GM12872 (cell line): ENCODE measurements at regions not wholly inside any gene's neighbourhood (a gene's known extent, or its start where the extent isn't known, plus 50 kb on each side); places are given as distances from the start of the nearest gene placed in this dataset.

ENCODE experiments used
- TF ChIP-seq, protein P1 (sequence below): IDR thresholded peaks from 3 replicates; pipeline ENCODE4 v1.5.1; 2011; ENCODE audit warnings: low read depth, mild to moderate bottlenecking, low read length, moderate library complexity; ENCODE audit not compliant: insufficient read depth

DNA sequence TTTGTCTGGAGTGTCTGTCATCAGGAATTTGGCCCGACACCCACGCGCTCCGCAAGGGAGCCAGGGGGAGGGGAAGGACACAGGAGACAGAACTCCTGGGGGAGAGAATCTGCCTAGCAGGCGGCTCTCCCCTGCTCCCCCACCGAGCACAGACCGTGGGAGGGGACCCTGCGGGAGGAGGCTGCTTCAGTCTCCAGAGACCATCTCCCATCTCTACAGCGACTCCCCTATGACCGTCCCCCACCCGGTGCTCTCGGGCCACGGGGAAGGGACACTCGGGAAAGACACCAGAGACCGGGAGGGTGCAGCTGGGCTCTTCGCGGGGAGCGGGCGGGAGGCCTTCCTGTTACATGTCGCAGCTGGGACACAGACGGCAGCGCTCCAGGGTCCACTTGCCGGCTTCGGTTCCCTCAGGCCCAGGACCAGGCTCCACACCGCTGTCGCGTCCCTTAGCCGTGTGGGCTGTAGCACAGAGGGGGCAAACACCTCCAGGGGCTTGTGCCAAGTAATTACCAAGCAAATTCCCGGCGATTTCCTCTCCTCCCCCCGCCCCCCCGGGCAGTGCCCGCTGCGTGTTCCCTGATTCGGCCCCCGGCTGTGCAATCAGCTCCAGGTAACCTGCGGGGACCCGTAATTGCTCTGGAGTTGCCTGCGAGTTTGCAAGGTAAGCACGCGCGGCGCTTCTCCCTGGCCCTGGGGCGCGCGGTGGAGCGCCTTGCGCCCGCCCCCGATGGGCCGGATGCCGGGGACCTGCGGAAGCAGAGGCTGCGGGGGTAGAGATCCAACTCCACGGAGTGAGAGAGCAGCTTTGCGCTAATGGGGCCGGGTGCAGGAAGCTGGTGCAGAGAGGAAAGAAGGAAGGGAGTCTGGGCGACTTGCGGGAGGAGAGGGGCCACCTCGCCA is 155.1 kb upstream of the CADM1 start:
- TF ChIP-seq, protein P1, sequence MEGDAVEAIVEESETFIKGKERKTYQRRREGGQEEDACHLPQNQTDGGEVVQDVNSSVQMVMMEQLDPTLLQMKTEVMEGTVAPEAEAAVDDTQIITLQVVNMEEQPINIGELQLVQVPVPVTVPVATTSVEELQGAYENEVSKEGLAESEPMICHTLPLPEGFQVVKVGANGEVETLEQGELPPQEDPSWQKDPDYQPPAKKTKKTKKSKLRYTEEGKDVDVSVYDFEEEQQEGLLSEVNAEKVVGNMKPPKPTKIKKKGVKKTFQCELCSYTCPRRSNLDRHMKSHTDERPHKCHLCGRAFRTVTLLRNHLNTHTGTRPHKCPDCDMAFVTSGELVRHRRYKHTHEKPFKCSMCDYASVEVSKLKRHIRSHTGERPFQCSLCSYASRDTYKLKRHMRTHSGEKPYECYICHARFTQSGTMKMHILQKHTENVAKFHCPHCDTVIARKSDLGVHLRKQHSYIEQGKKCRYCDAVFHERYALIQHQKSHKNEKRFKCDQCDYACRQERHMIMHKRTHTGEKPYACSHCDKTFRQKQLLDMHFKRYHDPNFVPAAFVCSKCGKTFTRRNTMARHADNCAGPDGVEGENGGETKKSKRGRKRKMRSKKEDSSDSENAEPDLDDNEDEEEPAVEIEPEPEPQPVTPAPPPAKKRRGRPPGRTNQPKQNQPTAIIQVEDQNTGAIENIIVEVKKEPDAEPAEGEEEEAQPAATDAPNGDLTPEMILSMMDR: no peak

DNA sequence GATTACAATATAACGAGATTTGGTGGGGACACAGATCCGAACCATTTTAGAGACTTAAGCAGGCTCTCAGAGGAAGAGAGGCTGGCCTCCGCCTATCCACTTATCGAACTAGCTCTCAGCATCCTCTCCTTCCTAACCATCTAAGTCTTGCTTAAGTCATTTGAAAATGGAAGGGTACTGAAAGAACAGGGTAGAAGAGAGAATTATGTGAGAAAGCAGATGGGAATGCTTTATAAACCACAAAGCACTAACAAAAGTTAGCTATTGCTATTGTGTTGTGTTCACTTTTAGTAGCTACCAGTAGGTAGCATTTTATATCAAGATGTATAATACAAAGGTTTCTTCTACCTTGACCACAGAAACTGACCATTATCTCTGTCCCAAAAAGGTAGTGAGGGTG is 153.4 kb upstream of the CADM1 start:
- TF ChIP-seq, protein P1: no peak

DNA sequence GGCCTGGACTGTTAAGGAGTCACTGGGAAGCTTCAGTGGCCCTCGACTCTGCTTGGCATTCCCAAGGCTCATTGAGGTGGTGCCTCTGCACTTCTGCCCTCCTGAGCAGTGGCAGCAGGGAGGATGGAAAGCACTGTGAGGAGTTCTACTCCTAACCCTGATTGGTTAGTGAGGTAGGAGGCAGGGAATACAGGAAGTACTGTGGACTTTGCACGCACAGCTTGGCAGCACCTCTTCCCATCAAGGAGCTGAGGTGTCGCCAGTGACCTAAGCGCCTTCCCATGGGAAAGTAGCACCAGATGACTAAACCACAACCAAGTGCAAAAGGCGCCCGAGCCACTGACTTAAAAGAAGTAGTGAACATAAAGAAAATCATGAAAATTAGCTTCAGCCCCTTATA is 152.5 kb upstream of the CADM1 start:
- TF ChIP-seq, protein P1: no peak

DNA sequence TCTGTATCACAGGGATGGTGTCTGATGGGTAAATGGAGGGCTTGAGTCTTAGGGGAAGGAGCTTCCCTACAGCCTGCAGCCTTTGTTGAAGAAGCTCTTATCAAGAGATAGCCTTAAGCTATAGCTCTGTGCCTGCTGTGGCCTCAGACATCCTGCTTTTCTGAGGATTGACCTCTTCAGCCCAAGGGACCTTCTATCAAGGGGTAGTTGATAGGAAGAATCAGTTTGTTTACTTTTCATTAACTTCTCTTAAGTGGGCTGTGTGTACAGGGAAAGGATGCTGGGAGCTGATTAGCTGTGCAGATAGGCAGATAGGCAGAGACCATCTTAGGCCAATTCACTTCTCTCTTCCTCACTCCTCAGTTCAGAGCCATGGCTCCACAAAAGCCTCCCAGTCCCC is 151.8 kb upstream of the CADM1 start:
- TF ChIP-seq, protein P1: no peak

DNA sequence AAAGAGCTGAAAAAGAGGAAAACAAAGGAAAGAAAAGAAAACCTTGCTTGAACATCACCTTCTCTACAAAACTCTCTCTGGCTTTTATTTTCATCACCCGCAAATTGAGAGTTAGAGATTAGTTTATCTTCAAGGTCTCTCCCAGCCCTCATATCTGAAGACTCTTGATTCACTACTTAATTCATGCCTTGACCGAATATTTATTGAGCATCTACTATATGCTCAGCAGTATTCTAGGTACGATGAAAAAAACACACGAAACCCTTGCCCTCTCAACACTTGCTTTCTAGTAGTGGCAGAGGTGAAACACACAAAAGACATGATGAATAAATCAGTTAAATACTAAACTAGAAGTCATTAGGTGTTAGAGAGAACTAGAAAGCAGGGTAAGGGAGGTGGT is 150.6 kb upstream of the CADM1 start:
- TF ChIP-seq, protein P1: no peak

DNA sequence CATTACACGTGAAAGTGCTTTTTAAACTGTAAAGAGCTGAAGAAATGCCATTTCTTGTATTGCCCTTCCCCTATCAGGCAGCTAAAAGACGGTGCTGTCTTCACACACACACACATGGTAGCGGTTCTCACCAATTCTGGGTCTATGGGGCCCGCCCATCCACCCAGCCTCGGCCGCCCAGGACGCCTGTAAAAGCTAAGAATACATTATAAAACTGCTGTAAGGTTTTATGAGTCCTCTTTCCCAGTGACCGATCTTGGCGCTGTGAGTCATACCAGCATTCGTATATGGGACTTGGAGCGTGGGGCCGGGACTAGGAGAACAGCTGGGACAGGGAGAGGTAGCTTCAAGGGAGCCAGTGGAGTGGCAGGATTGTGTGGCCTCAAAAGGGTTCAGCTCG is 149.7 kb upstream of the CADM1 start:
- TF ChIP-seq, protein P1: no peak

DNA sequence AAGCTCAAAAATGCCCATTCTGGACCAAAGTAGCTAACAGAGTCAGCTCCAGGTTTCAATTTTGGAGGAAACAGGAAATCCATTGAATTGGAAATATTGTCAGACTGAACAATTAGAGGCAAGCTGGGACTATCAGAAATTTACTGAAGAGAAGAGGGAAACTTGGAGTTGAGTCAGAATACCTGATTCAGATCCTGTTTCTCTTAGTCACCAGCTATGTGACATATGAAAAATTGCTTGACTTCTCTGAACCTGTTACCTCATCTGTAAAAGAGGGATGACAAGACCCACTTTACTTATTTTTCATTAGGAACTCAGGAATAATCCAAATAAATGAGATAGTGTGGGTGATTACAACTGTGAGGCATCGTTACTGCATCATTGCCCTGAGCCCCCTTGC is 148.9 kb upstream of the CADM1 start:
- TF ChIP-seq, protein P1: no peak
